Stimulated activated CD4-positive, alpha-beta T cell treated with anti-CD3 and anti-CD28 coated beads, Interleukin-12 subunit alpha, Interleukin-12 subunit beta, amount 100 ng/mL, for 48 hours (primary cell): ENCODE measurements at regions not wholly inside any gene's neighbourhood (a gene's known extent, or its start where the extent isn't known, plus 50 kb on each side); places are given as distances from the start of the nearest gene placed in this dataset.

Source experiments
- DNase-seq, 3 donors: peaks; one replicate each; pipeline ENCODE4 v3.0.0-alpha.2; 2020; ENCODE audit warnings: low read depth in 2 of 3, low spot score in 1 of 3

GRCh38 chr1:112788054-112788453, 72.9 kb upstream of the PPM1J start:
- no peak for DNase-seq

GRCh38 chr1:112783059-112783458, 67.9 kb upstream of the PPM1J start:
- no peak for DNase-seq

- DNase-seq: no peak
Observed at GRCh38 chr1:112779665-112780526, 64.8 kb upstream of the PPM1J start.

- DNase-seq: no peak
Observed at GRCh38 chr1:112778137-112778536, 63.0 kb upstream of the PPM1J start.

GRCh38 chr1:112776688-112777087, 61.6 kb upstream of the PPM1J start:
- no peak for DNase-seq

- no peak for DNase-seq
Observed at GRCh38 chr1:112772781-112773180, 57.6 kb upstream of the PPM1J start.

- no peak for DNase-seq
Observed at GRCh38 chr1:112770724-112771123, 55.6 kb upstream of the PPM1J start.

- DNase-seq: no peak
Observed at GRCh38 chr1:112769611-112770010, 54.5 kb upstream of the PPM1J start.

- no peak for DNase-seq
Observed at GRCh38 chr1:112767646-112768045, 52.5 kb upstream of the PPM1J start.
